ENCODE measurements at regions not wholly inside any gene's neighbourhood (a gene's known extent, or its start where the extent isn't known, plus 50 kb on each side); places are given as distances from the start of the nearest gene placed in this dataset.

- intact Hi-C loops (cut with micrococcal nuclease), result no loop called here
- Histone ChIP-seq H4K91ac (ENCODE audit: insufficient read depth, low read depth, low read length) (no peak overlapping the region), H3K4me3 (ENCODE audit: insufficient read depth, low read depth, low read length) (no peak overlapping the region), H3K27me3 (ENCODE audit: control insufficient read depth, insufficient read depth, low read length) (no peaks in the 10 kb centered on the region), H4K8ac (ENCODE audit: low read depth in 2 of 2, low read length in 2 of 2) (no peak overlapping the region), H3K4me1 (ENCODE audit: control insufficient read depth, insufficient read depth, low read length) (no peaks in the 10 kb centered on the region), H2BK120ac (ENCODE audit: low read depth, low read length) (no peak overlapping the region), H2BK5ac (ENCODE audit: low read depth, low read length, poor library complexity, severe bottlenecking) (no peak overlapping the region), H2BK20ac (ENCODE audit: low read depth, low read length) (no peak overlapping the region), H4K20me1 (ENCODE audit: insufficient read depth, low read length) (no peaks in the 10 kb centered on the region), H4K5ac (ENCODE audit: low read depth, low read length) (no peak overlapping the region), H2AK5ac (ENCODE audit: low read depth, low read length) (no peak overlapping the region), H3K79me1 (ENCODE audit: low read depth in 1 of 2, low read length in 2 of 2) (no peaks in the 10 kb centered on the region), H3K27ac (ENCODE audit: insufficient read depth, low read length) (no peak overlapping the region), H3K4ac (ENCODE audit: low read depth, low read length) (no peak overlapping the region), H3K56ac (ENCODE audit: extremely low read depth, insufficient read depth, low read length) (no peak overlapping the region), H3K18ac (ENCODE audit: low read depth, low read length) (no peak overlapping the region), H3K9me1 (ENCODE audit: insufficient read depth, low read length) (0 out of 2 replicates have a peak, but pooled peaks cover 2% of the 10 kb centered on the region), H3K4me2 (ENCODE audit: low read depth, low read length) (no peak overlapping the region), H3K36me3 (ENCODE audit: control insufficient read depth, insufficient read depth, low read length) (no peaks in the 10 kb centered on the region), H3K23ac (ENCODE audit: low read depth, low read length) (no peak overlapping the region), H2BK15ac (ENCODE audit: low read depth, low read length) (no peak overlapping the region), H2AK9ac (replicated peaks; ENCODE audit: low read depth, low read length, poor library complexity) (no peak overlapping the region), H2AFZ (replicated peaks; ENCODE audit: low read length, poor library complexity) (no peak overlapping the region), H3K14ac (replicated peaks; ENCODE audit: low read depth, low read length) (no peak overlapping the region), H3K9ac (ENCODE audit: low read depth, low read length) (no peak overlapping the region), H3K9me3 (ENCODE audit: control insufficient read depth, insufficient read depth, low read length) (no peaks in the 10 kb centered on the region)
- POLR2A ChIA-PET (ENCODE audit: unreplicated experiment), result no interaction called here
- no TSS peak for BruUV-seq (replicated peaks)
- in situ Hi-C loops (cut with MboI; ENCODE audit: low sequenced_read_pairs), result no loop called here
- dilution Hi-C loops (cut with HindIII; ENCODE audit: low sequenced_read_pairs, unreplicated experiment), result no loop called here
- no peak for ATAC-seq (ENCODE audit: low read depth)
- CTCF ChIA-PET, result no interaction called here
- TF ChIP-seq, protein P1, sequence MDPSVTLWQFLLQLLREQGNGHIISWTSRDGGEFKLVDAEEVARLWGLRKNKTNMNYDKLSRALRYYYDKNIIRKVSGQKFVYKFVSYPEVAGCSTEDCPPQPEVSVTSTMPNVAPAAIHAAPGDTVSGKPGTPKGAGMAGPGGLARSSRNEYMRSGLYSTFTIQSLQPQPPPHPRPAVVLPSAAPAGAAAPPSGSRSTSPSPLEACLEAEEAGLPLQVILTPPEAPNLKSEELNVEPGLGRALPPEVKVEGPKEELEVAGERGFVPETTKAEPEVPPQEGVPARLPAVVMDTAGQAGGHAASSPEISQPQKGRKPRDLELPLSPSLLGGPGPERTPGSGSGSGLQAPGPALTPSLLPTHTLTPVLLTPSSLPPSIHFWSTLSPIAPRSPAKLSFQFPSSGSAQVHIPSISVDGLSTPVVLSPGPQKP (IDR thresholded peaks at IDR 0.05; ENCODE audit: borderline replicate concordance, low read depth, low read length), result no peak
- TF ChIP-seq BHLHE40 (IDR thresholded peaks at IDR 0.05; ENCODE audit: low read depth, low read length), result no peak
- DNase-seq, result no peak
Measured at GRCh38 chr7:16298221-16298620, 123.1 kb downstream of the CRPPA start.
